HepG2 (cell line): ENCODE measurements at regions not wholly inside any gene's neighbourhood (a gene's known extent, or its start where the extent isn't known, plus 50 kb on each side); places are given as distances from the start of the nearest gene placed in this dataset.

ENCODE experiments used
- ATAC-seq: fragments of 200-7000 bp; cut with Tn5 transposase; 3 replicates; pipeline ENCODE4 v1.9.1; 2020; ENCODE audit warnings: mild to moderate bottlenecking, moderate library complexity
- BruUV-seq: library from RNA; stranded (reverse); fragments of 400-500 nt; replicated peaks from 2 replicates; lab custom pipeline; 2021; lab: Mats Ljungman, UMichigan
- CTCF ChIA-PET: fragments of 300-600 bp; formaldehyde crosslinking; extraction: SDS; loops from one replicate; lab custom pipeline; 2021; ENCODE audit warnings: low total read pairs, inconsistent platforms, low intra/inter-chr PET ratio; lab: Yijun Ruan, JAX
- POLR2A ChIA-PET: fragments of 350-600 bp; sonication (Branson Sonifier 250); formaldehyde crosslinking; loops from one replicate; lab custom pipeline; 2020; ENCODE audit warnings: antibody characterized with exemption, inconsistent platforms; lab: Yijun Ruan, JAX
- DNase-seq: peaks from one replicate; pipeline ENCODE4 v3.0.0-alpha.2; 2015; ENCODE audit warnings: low spot score
- FAIRE-seq: peaks from 3 replicates; lab custom pipeline; 2011; peaks lifted over from hg19 to GRCh38; lab: Jason Lieb, UNC
- H2AFZ ChIP-seq: one replicate; pipeline ENCODE4 v1.6.1; 2011; ENCODE audit warnings: low read length, inconsistent platforms
- H3K27ac ChIP-seq: fragments of 300-600 bp; 3 replicates; pipeline ENCODE4 v1.8.0; 2011; ENCODE audit warnings: mixed run types, mild to moderate bottlenecking, mixed read lengths, low read length, inconsistent platforms; ENCODE audit not compliant: insufficient read depth; ENCODE audit errors: extremely low read length
- H3K27me3 ChIP-seq, 2 experiments: fragments of 200-600 bp in 1 of 2; 2 replicates in 1 of 2; 3 replicates in 1 of 2; pipeline versions ENCODE4 v1.6.0 to v1.8.0; 2011; ENCODE audit warnings: low read length in 2 of 2, mild to moderate bottlenecking in 2 of 2, moderate library complexity in 2 of 2, inconsistent platforms in 1 of 2; ENCODE audit not compliant: insufficient read depth in 2 of 2, control insufficient read depth in 1 of 2
- H3K36me3 ChIP-seq, 2 experiments: fragments of 200-600 bp in 1 of 2; replicated peaks in 1 of 2; 2 replicates in 1 of 2; 3 replicates in 1 of 2; pipeline versions ENCODE4 v1.5.1 to v1.8.0; 2011; ENCODE audit warnings: low read length in 2 of 2, inconsistent platforms in 1 of 2; ENCODE audit not compliant: insufficient read depth in 2 of 2, control insufficient read depth in 1 of 2
- H3K4me1 ChIP-seq: 2 replicates; pipeline ENCODE4 v1.5.1; 2012; ENCODE audit warnings: low read length, inconsistent platforms; ENCODE audit not compliant: insufficient read depth
- H3K4me2 ChIP-seq: 2 replicates; pipeline ENCODE4 v1.6.0; 2011; ENCODE audit warnings: low read depth, low read length, inconsistent platforms
- H3K4me3 ChIP-seq, 3 experiments: fragments of 200-600 bp in 1 of 3; sonication (generic), shearing (Covaris generic) in 1 of 3; replicated peaks in 1 of 3; 2 replicates each; pipeline ENCODE4 v1.5.1; 2011 to 2016; ENCODE audit warnings: low read length in 3 of 3, inconsistent platforms in 2 of 3, low read depth in 2 of 3, mild to moderate bottlenecking in 2 of 3, control low read depth in 1 of 3, mixed read lengths in 1 of 3; ENCODE audit not compliant: insufficient read depth in 1 of 3
- H3K79me2 ChIP-seq: one replicate; pipeline ENCODE4 v1.6.1; 2011; ENCODE audit warnings: low read length, inconsistent platforms; ENCODE audit not compliant: insufficient read depth
- H3K9ac ChIP-seq: 2 replicates; pipeline ENCODE4 v1.6.0; 2011; ENCODE audit warnings: mild to moderate bottlenecking, low read depth, low read length, inconsistent platforms; ENCODE audit not compliant: insufficient read depth
- H3K9me3 ChIP-seq: 2 replicates; pipeline ENCODE4 v1.5.1; 2012; ENCODE audit warnings: mild to moderate bottlenecking, low read length
- H4K20me1 ChIP-seq: 2 replicates; pipeline ENCODE4 v1.6.0; 2011; ENCODE audit warnings: inconsistent platforms, mild to moderate bottlenecking, low read length, moderate library complexity; ENCODE audit not compliant: insufficient read depth
- HHEX ChIP-seq: IDR thresholded peaks from 2 replicates; pipeline ENCODE4 v1.6.1; 2016; ENCODE audit warnings: control low read depth
- HMGA1 ChIP-seq: sonication (generic); formaldehyde crosslinking; conservative IDR thresholded peaks from 2 replicates; pipeline ENCODE4 v1.4.0; 2020; ENCODE audit warnings: missing genetic modification reagents
- MAF1 ChIP-seq: sonication (generic); formaldehyde crosslinking; IDR thresholded peaks from 2 replicates; pipeline ENCODE4 v1.5.0; 2020; ENCODE audit warnings: missing genetic modification reagents, borderline replicate concordance
- MBD4 ChIP-seq: IDR thresholded peaks from 2 replicates; pipeline ENCODE4 v1.6.1; 2012; ENCODE audit warnings: low read length, inconsistent platforms, borderline replicate concordance
- NFE2L1 ChIP-seq: sonication (generic); formaldehyde crosslinking; IDR thresholded peaks from 2 replicates; pipeline ENCODE4 v1.4.0; 2020; ENCODE audit warnings: missing genetic modification reagents, mild to moderate bottlenecking, borderline replicate concordance
- NFE2L2 ChIP-seq: fragments of 150-350 bp; IDR thresholded peaks from 2 replicates; pipeline ENCODE4 v1.6.1; 2014; ENCODE audit warnings: low read length
- NR1H2 ChIP-seq: sonication (generic); formaldehyde crosslinking; IDR thresholded peaks from 2 replicates; pipeline ENCODE4 v1.8.1; 2022; ENCODE audit warnings: low read depth, missing genetic modification reagents, borderline replicate concordance
- ZNF251 ChIP-seq: sonication (generic); formaldehyde crosslinking; IDR thresholded peaks from 2 replicates; pipeline ENCODE4 v1.9.0; 2021; ENCODE audit warnings: mild to moderate bottlenecking, missing genetic modification reagents
- ZNF557 ChIP-seq: sonication (generic); formaldehyde crosslinking; IDR thresholded peaks from 2 replicates; pipeline ENCODE4 v1.4.0; 2020; ENCODE audit warnings: missing genetic modification reagents
- ZNF598 ChIP-seq: sonication (generic); formaldehyde crosslinking; IDR thresholded peaks from 2 replicates; pipeline ENCODE4 v1.5.1; 2020; ENCODE audit warnings: mild to moderate bottlenecking, missing genetic modification reagents, borderline replicate concordance
- ZNF678 ChIP-seq: sonication (generic); formaldehyde crosslinking; IDR thresholded peaks from 2 replicates; pipeline ENCODE4 v1.4.0; 2020; ENCODE audit warnings: mild to moderate bottlenecking, missing genetic modification reagents
- ZNF839 ChIP-seq: sonication (generic); formaldehyde crosslinking; IDR thresholded peaks from 2 replicates; pipeline ENCODE4 v1.4.0; 2020; ENCODE audit warnings: missing genetic modification reagents, mild to moderate bottlenecking, borderline replicate concordance
- in situ Hi-C: cut with HindIII; loops from 2 replicates; pipeline ENCODE4 v1.10.0; 2017; ENCODE audit warnings: low pct_unique_long_range_greater_than_20kb; ENCODE audit not compliant: extremely low pct_ligation_motif_present
- intact Hi-C: fragments of 100-400 bp; cut with micrococcal nuclease; formaldehyde crosslinking; loops from one replicate; pipeline ENCODE4 v1.10.0; 2022; ENCODE audit not compliant: unreplicated experiment
- TF ChIP-seq, protein P1 (sequence below): sonication (generic); formaldehyde crosslinking; IDR thresholded peaks from 2 replicates; pipeline ENCODE4 v1.5.1; 2020; ENCODE audit warnings: missing genetic modification reagents, mild to moderate bottlenecking, borderline replicate concordance

DNA sequence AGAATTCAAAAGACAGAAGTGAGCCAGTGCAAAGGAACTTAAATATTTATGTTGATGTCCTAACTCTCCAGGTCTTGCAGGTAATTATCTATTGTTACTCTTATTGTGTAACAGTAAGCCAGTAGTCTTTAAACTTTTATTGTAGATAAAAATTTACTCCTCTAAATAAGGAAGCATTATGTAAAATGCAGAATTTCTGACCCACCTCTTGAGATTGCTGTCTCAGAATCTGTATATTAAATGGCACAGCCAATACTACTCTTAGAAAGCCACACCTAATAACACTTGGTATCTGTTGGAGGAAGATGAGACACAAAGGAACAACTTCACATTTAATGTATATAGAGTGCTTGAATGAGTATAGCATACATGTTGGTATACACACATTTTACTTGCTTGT is 613.5 kb upstream of the ZNF804A start:
- Histone ChIP-seq H2AFZ (no peak overlapping the region), H3K27me3 (no peaks in the 10 kb centered on the region), H3K79me2 (no peaks in the 10 kb centered on the region), H4K20me1 (no peaks in the 10 kb centered on the region), H3K4me3 (no peak overlapping the region), H3K4me2 (no peak overlapping the region), H3K27ac (no peak overlapping the region), H3K36me3 (no peaks in the 10 kb centered on the region), H3K9ac (no peak overlapping the region), H3K9me3 (peaks cover 4% of the 10 kb centered on the region; the same call in 1 of the 2 replicates), H3K4me1 (no peaks in the 10 kb centered on the region)
- POLR2A ChIA-PET, result no interaction called here
- no peak for TF ChIP-seq HHEX (CRISPR knock-in tag)
- TF ChIP-seq ZNF251 (CRISPR knock-in tag), result no peak
- TF ChIP-seq ZNF598 (CRISPR knock-in tag), result no peak
- no peak for TF ChIP-seq NFE2L2
- TF ChIP-seq ZNF839 (CRISPR knock-in tag), result no peak
- TF ChIP-seq, protein P1, sequence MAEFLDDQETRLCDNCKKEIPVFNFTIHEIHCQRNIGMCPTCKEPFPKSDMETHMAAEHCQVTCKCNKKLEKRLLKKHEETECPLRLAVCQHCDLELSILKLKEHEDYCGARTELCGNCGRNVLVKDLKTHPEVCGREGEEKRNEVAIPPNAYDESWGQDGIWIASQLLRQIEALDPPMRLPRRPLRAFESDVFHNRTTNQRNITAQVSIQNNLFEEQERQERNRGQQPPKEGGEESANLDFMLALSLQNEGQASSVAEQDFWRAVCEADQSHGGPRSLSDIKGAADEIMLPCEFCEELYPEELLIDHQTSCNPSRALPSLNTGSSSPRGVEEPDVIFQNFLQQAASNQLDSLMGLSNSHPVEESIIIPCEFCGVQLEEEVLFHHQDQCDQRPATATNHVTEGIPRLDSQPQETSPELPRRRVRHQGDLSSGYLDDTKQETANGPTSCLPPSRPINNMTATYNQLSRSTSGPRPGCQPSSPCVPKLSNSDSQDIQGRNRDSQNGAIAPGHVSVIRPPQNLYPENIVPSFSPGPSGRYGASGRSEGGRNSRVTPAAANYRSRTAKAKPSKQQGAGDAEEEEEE (CRISPR knock-in tag), result no peak
- no peak for TF ChIP-seq ZNF557 (CRISPR knock-in tag)
- no peak for TF ChIP-seq MBD4
- TF ChIP-seq NFE2L1 (CRISPR knock-in tag), result no peak
- TF ChIP-seq ZNF678 (CRISPR knock-in tag), result no peak
- no peak for TF ChIP-seq NR1H2 (CRISPR knock-in tag)
- TF ChIP-seq HMGA1 (CRISPR knock-in tag), result no peak
- TF ChIP-seq MAF1 (CRISPR knock-in tag), result no peak
- CTCF ChIA-PET, result no interaction called here
- FAIRE-seq (no peak), DNase-seq (no peak), ATAC-seq (no peak)
- in situ Hi-C loops, result no loop called here
- no TSS peak for BruUV-seq
- intact Hi-C loops, result no loop called here
